H1 (cell line): ENCODE measurements at regions not wholly inside any gene's neighbourhood (a gene's known extent, or its start where the extent isn't known, plus 50 kb on each side); places are given as distances from the start of the nearest gene placed in this dataset.

Experiments
- CTCF ChIA-PET: fragments of 300-600 bp; sonication (Branson Sonifier 250); formaldehyde crosslinking; loops from one replicate; lab custom pipeline; 2021; ENCODE audit not compliant: partially characterized antibody; lab: Charles Lee
- POLR2A ChIA-PET: fragments of 300-600 bp; sonication (Branson Sonifier 250); formaldehyde crosslinking; loops from one replicate; lab custom pipeline; 2021; ENCODE audit warnings: inconsistent platforms; ENCODE audit not compliant: partially characterized antibody; lab: Charles Lee
- DNase-seq, 2 experiments: peaks; one replicate each; pipeline versions ENCODE4 v3.0.0 to v3.0.0-alpha.2; 2010 to 2022; ENCODE audit warnings: low spot score in 2 of 2, low read depth in 1 of 2, mixed read lengths in 1 of 2
- FAIRE-seq: peaks from 2 replicates; lab custom pipeline; 2011; peaks lifted over from hg19 to GRCh38; lab: Jason Lieb, UNC
- H2AFZ ChIP-seq: 2 replicates; pipeline ENCODE4 v1.8.1; 2012; ENCODE audit warnings: low read length, inconsistent platforms
- H2AK5ac ChIP-seq: 2 replicates; pipeline ENCODE4 v1.6.1; 2013; ENCODE audit warnings: low read depth, low read length
- H2BK120ac ChIP-seq: replicated peaks from 2 replicates; pipeline ENCODE3; 2013; ENCODE audit warnings: low read depth, low read length, inconsistent platforms
- H2BK12ac ChIP-seq: 2 replicates; pipeline ENCODE4 v1.6.1; 2013; ENCODE audit warnings: low read depth, low read length
- H2BK15ac ChIP-seq: 2 replicates; pipeline ENCODE4 v1.6.1; 2013; ENCODE audit warnings: low read length
- H2BK20ac ChIP-seq: 2 replicates; pipeline ENCODE4 v1.6.1; 2013; ENCODE audit warnings: low read length
- H2BK5ac ChIP-seq: 2 replicates; pipeline ENCODE4 v1.6.1; 2013; ENCODE audit warnings: low read depth, low read length
- H3K14ac ChIP-seq: 2 replicates; pipeline ENCODE4 v1.6.1; 2013; ENCODE audit warnings: inconsistent platforms; ENCODE audit not compliant: insufficient read length
- H3K18ac ChIP-seq: 2 replicates; pipeline ENCODE4 v1.6.1; 2013; ENCODE audit warnings: low read length; ENCODE audit errors: extremely low read depth
- H3K23ac ChIP-seq: 2 replicates; pipeline ENCODE4 v1.6.1; 2013; ENCODE audit warnings: inconsistent platforms; ENCODE audit not compliant: insufficient read length
- H3K23me2 ChIP-seq: 2 replicates; pipeline ENCODE4 v1.6.1; 2013; ENCODE audit warnings: low read depth, low read length
- H3K27ac ChIP-seq: 2 replicates; pipeline ENCODE4 v1.6.1; 2011; ENCODE audit warnings: low read depth, low read length, inconsistent platforms
- H3K27me3 ChIP-seq, 4 experiments: replicated peaks in 1 of 4; 1 replicate in 1 of 4; 2 replicates in 3 of 4; pipeline versions ENCODE4 v1.6.1 to v1.8.1; 2011 to 2013; ENCODE audit warnings: low read length in 3 of 4, mild to moderate bottlenecking in 3 of 4, inconsistent platforms in 2 of 4, mixed read lengths in 2 of 4, moderate library complexity in 1 of 4; ENCODE audit not compliant: control insufficient read depth in 3 of 4, insufficient read depth in 3 of 4; ENCODE audit errors: extremely low read depth in 1 of 4
- H3K36me3 ChIP-seq, 4 experiments: 2 replicates each; pipeline versions ENCODE4 v1.6.1 to v1.8.1; 2011 to 2013; ENCODE audit warnings: mild to moderate bottlenecking in 4 of 4, low read length in 3 of 4, moderate library complexity in 2 of 4, control low read depth in 1 of 4, inconsistent platforms in 1 of 4; ENCODE audit not compliant: insufficient read depth in 4 of 4, control insufficient read depth in 2 of 4
- H3K4ac ChIP-seq: replicated peaks from 2 replicates; pipeline ENCODE3; 2013; ENCODE audit warnings: low read length, low read depth, mixed read lengths, inconsistent platforms; ENCODE audit not compliant: insufficient read length
- H3K4me1 ChIP-seq, 4 experiments: replicated peaks in 1 of 4; 1 replicate in 1 of 4; 2 replicates in 3 of 4; pipeline versions ENCODE4 v1.6.1 to v1.8.1; 2011 to 2013; ENCODE audit warnings: low read length in 3 of 4, inconsistent platforms in 2 of 4, mixed read lengths in 1 of 4; ENCODE audit not compliant: insufficient read depth in 4 of 4, control insufficient read depth in 3 of 4
- H3K4me2 ChIP-seq, 2 experiments: 2 replicates each; pipeline versions ENCODE4 v1.6.1 to v1.8.1; 2011 to 2013; ENCODE audit warnings: low read depth in 2 of 2, low read length in 2 of 2, control low read depth in 1 of 2, inconsistent platforms in 1 of 2, mild to moderate bottlenecking in 1 of 2; ENCODE audit not compliant: insufficient read depth in 1 of 2
- H3K4me3 ChIP-seq, 4 experiments: fragments of 200-600, 300-600 bp in 1 of 4; sonication (generic), shearing (Covaris generic), sonication (Bioruptor Twin) in 1 of 4; 2 replicates each; pipeline versions ENCODE4 v1.5.1 to v1.8.1; 2011 to 2016; ENCODE audit warnings: low read length in 4 of 4, low read depth in 3 of 4, control low read depth in 2 of 4, inconsistent platforms in 2 of 4, mild to moderate bottlenecking in 2 of 4, mixed read lengths in 1 of 4, moderate library complexity in 1 of 4; ENCODE audit not compliant: insufficient read depth in 2 of 4; ENCODE audit errors: extremely low read depth in 1 of 4
- H3K56ac ChIP-seq: replicated peaks from 2 replicates; pipeline ENCODE3; 2013; ENCODE audit warnings: low read depth, mild to moderate bottlenecking, mixed read lengths, low read length, inconsistent platforms; ENCODE audit not compliant: insufficient read length
- H3K79me1 ChIP-seq: 2 replicates; pipeline ENCODE4 v1.6.1; 2013; ENCODE audit warnings: low read depth, low read length, control low read depth
- H3K79me2 ChIP-seq, 2 experiments: 2 replicates each; pipeline versions ENCODE4 v1.6.1 to v1.8.1; 2012 to 2013; ENCODE audit warnings: low read length in 2 of 2, mild to moderate bottlenecking in 2 of 2, inconsistent platforms in 1 of 2; ENCODE audit not compliant: insufficient read depth in 2 of 2, control insufficient read depth in 1 of 2
- H3K9ac ChIP-seq, 4 experiments: replicated peaks in 1 of 4; 1 replicate in 1 of 4; 2 replicates in 3 of 4; pipeline versions ENCODE4 v1.6.1 to v1.8.1; 2011 to 2013; ENCODE audit warnings: low read depth in 3 of 4, low read length in 3 of 4, control low read depth in 2 of 4, mild to moderate bottlenecking in 2 of 4, moderate library complexity in 2 of 4, inconsistent platforms in 1 of 4; ENCODE audit errors: extremely low read depth in 1 of 4
- H3K9me3 ChIP-seq, 2 experiments: 2 replicates each; pipeline versions ENCODE4 v1.6.1 to v1.8.1; 2012 to 2013; ENCODE audit warnings: mild to moderate bottlenecking in 2 of 2, moderate library complexity in 2 of 2, control low read depth in 1 of 2, inconsistent platforms in 1 of 2, low read depth in 1 of 2, low read length in 1 of 2, mixed read lengths in 1 of 2; ENCODE audit not compliant: insufficient read depth in 2 of 2
- H4K20me1 ChIP-seq, 2 experiments: replicated peaks in 1 of 2; 2 replicates each; pipeline versions ENCODE3 to v1.8.1; 2011 to 2013; ENCODE audit warnings: inconsistent platforms in 2 of 2, low read length in 2 of 2, mild to moderate bottlenecking in 1 of 2; ENCODE audit not compliant: insufficient read depth in 2 of 2, control insufficient read depth in 1 of 2
- H4K5ac ChIP-seq: 2 replicates; pipeline ENCODE4 v1.6.1; 2013; ENCODE audit warnings: low read length, low read depth, mixed read lengths, inconsistent platforms; ENCODE audit not compliant: insufficient read length
- H4K8ac ChIP-seq: 2 replicates; pipeline ENCODE4 v1.8.0; 2013; ENCODE audit warnings: mild to moderate bottlenecking, moderate library complexity, low read length, inconsistent platforms; ENCODE audit not compliant: insufficient read depth; ENCODE audit errors: extremely low read depth
- H4K91ac ChIP-seq: replicated peaks from 2 replicates; pipeline ENCODE3; 2013; ENCODE audit warnings: low read length, mixed read lengths, inconsistent platforms; ENCODE audit not compliant: insufficient read length
- BCL11A ChIP-seq, 2 experiments: IDR thresholded peaks; one replicate each; pipeline ENCODE4 v1.6.1; 2011; ENCODE audit warnings: low read depth in 2 of 2, low read length in 2 of 2, mild to moderate bottlenecking in 2 of 2
- CHD1 ChIP-seq: IDR thresholded peaks from 2 replicates; pipeline ENCODE4 v1.6.1; 2012; ENCODE audit warnings: low read depth, low read length, improper control_type of control experiment
- CHD2 ChIP-seq: IDR thresholded peaks from 2 replicates; pipeline ENCODE4 v1.6.1; 2012; ENCODE audit warnings: low read length, improper control_type of control experiment
- GABPA ChIP-seq: IDR thresholded peaks from 2 replicates; pipeline ENCODE4 v1.6.1; 2011; ENCODE audit warnings: mild to moderate bottlenecking, low read length, moderate library complexity, borderline replicate concordance; ENCODE audit not compliant: insufficient read depth
- HDAC2 ChIP-seq, 2 experiments: fragments of 300-600 bp in 1 of 2; sonication (generic) in 1 of 2; IDR thresholded peaks; 2 replicates each; pipeline ENCODE4 v1.6.1; 2011 to 2012; ENCODE audit warnings: low read depth in 2 of 2, low read length in 2 of 2, mild to moderate bottlenecking in 2 of 2, moderate library complexity in 2 of 2, borderline replicate concordance in 1 of 2, inconsistent platforms in 1 of 2
- JUN ChIP-seq: IDR thresholded peaks from 2 replicates; pipeline ENCODE4 v1.6.1; 2011; ENCODE audit warnings: low read depth, mild to moderate bottlenecking, improper control_type of control experiment, low read length
- MAFK ChIP-seq: IDR thresholded peaks from 2 replicates; pipeline ENCODE4 v1.6.1; 2012; ENCODE audit warnings: low read depth, mild to moderate bottlenecking, improper control_type of control experiment, low read length
- MAX ChIP-seq: IDR thresholded peaks from 2 replicates; pipeline ENCODE4 v1.6.1; 2012; ENCODE audit warnings: inconsistent platforms
- SP1 ChIP-seq: IDR thresholded peaks from 2 replicates; pipeline ENCODE4 v1.6.1; 2011; ENCODE audit warnings: low read depth, low read length
- SP2 ChIP-seq: IDR thresholded peaks from 2 replicates; pipeline ENCODE4 v1.6.1; 2012; ENCODE audit warnings: mild to moderate bottlenecking, low read length, inconsistent platforms
- SRF ChIP-seq: IDR thresholded peaks from 2 replicates; pipeline ENCODE4 v1.6.1; 2011; ENCODE audit warnings: mild to moderate bottlenecking, low read depth, low read length, moderate library complexity
- TBP ChIP-seq: IDR thresholded peaks from 2 replicates; pipeline ENCODE4 v1.6.1; 2011; ENCODE audit warnings: low read depth, low read length, improper control_type of control experiment

- Histone ChIP-seq H2AFZ (no peak overlapping the region), H3K23ac (no peak overlapping the region), H2BK20ac (no peak overlapping the region), H3K4me3 (no peak overlapping the region), H3K23me2 (no peaks in the 10 kb centered on the region; the same call in 1 of the 2 replicates), H2BK120ac (no peak overlapping the region), H4K8ac (no peak overlapping the region), H2AK5ac (peak overlapping the region; percentile 71; the same call in 1 of the 2 replicates), H3K9ac (no peak overlapping the region), H3K4me2 (no peak overlapping the region), H3K27ac (no peak overlapping the region), H3K36me3 (no peaks in the 10 kb centered on the region), H3K18ac (0 out of 2 replicates have a peak overlapping the region, but pooled peaks have one; percentile 9), H3K79me1 (no peaks in the 10 kb centered on the region), H3K79me2 (no peaks in the 10 kb centered on the region), H3K4me1 (peaks cover 0 to 9% (median 3%) of the 10 kb centered on the region in 4 experiments; a peak in 4 of 7 replicates), H3K56ac (no peak overlapping the region), H4K5ac (peak overlapping the region; percentile 9), H2BK15ac (peak overlapping the region; percentile 25; the same call in 1 of the 2 replicates), H3K9me3 (no peaks in the 10 kb centered on the region), H3K27me3 (no peaks in the 10 kb centered on the region), H2BK5ac (no peak overlapping the region), H3K14ac (no peak overlapping the region), H2BK12ac (peak overlapping the region; percentile 6; the same call in 1 of the 2 replicates), H4K20me1 (no peaks in the 10 kb centered on the region), H4K91ac (no peak overlapping the region), H3K4ac (no peak overlapping the region)
- ChIA-PET POLR2A (no interaction called here), CTCF (interaction anchor here (0.5 to 0.6 kb wide), 2 partner anchors 24 to 65 kb away, joined by 3 read pairs; no protein-coding TSS in a partner anchor)
- DNase-seq (no peak), FAIRE-seq (peak; percentile 13)
- TF ChIP-seq CHD1, result no peak
- TF ChIP-seq MAX, result no peak
- TF ChIP-seq GABPA, result no peak
- no peak for TF ChIP-seq JUN
- TF ChIP-seq SP2, result no peak
- TF ChIP-seq TBP, result no peak
- no peak for TF ChIP-seq SP1
- TF ChIP-seq MAFK, result no peak
- TF ChIP-seq CHD2, result no peak
- TF ChIP-seq SRF, result no peak
- TF ChIP-seq HDAC2 (IDR thresholded peaks at IDR 0.05; ENCODE audit: borderline replicate concordance in 1 of 2, low read depth in 2 of 2, low read length in 2 of 2), result no peak
- no peak for TF ChIP-seq BCL11A (IDR thresholded peaks at IDR 0.05; ENCODE audit: low read depth in 2 of 2, low read length in 2 of 2)
Measured at GRCh38 chr17:33806631-33807030, 448.5 kb upstream of the CCL2 start.
